Karpas-422 (cell line): ENCODE measurements at regions not wholly inside any gene's neighbourhood (a gene's known extent, or its start where the extent isn't known, plus 50 kb on each side); places are given as distances from the start of the nearest gene placed in this dataset.
"Not testable (repeated sequence)": the region's sequence is repeated elsewhere in the genome, so short reads cannot be mapped to it uniquely, and the experiment has no call there.

ENCODE experiments used
- DNase-seq: peaks from one replicate; pipeline ENCODE4 v3.0.0-alpha.2; 2015
- H2AFZ ChIP-seq: fragments of 200-600 bp; sonication (generic); 2 replicates; pipeline ENCODE4 v1.6.1; 2014; ENCODE audit warnings: antibody characterized with exemption, low read length, mixed read lengths
- H3K27ac ChIP-seq: fragments of 200-600 bp; sonication (generic); 2 replicates; pipeline ENCODE4 v1.5.1; 2014; ENCODE audit warnings: mild to moderate bottlenecking, low read length, moderate library complexity
- H3K27me3 ChIP-seq: fragments of 200-600 bp; sonication (generic); 2 replicates; pipeline ENCODE4 v1.6.1; 2014; ENCODE audit warnings: low read length, mixed read lengths
- H3K36me3 ChIP-seq: fragments of 200-600 bp; sonication (generic); 2 replicates; pipeline ENCODE4 v1.6.1; 2014; ENCODE audit warnings: low read length, mixed read lengths; ENCODE audit not compliant: insufficient read depth
- H3K4me1 ChIP-seq: fragments of 200-600 bp; sonication (generic); 2 replicates; pipeline ENCODE4 v1.6.1; 2014; ENCODE audit warnings: mild to moderate bottlenecking, low read length, mixed read lengths
- H3K4me2 ChIP-seq: fragments of 200-600 bp; sonication (generic); 2 replicates; pipeline ENCODE4 v1.6.1; 2014; ENCODE audit warnings: low read length, low read depth, mild to moderate bottlenecking; ENCODE audit not compliant: poor library complexity, severe bottlenecking
- H3K4me3 ChIP-seq: fragments of 200-600 bp; sonication (generic); 2 replicates; pipeline ENCODE4 v1.5.1; 2014; ENCODE audit warnings: mild to moderate bottlenecking, antibody characterized with exemption, low read length, mixed read lengths
- H3K79me2 ChIP-seq: fragments of 200-600 bp; sonication (generic); 2 replicates; pipeline ENCODE4 v1.6.1; 2014; ENCODE audit warnings: mild to moderate bottlenecking, low read length, mixed read lengths
- H3K9ac ChIP-seq: fragments of 200-600 bp; sonication (generic); 2 replicates; pipeline ENCODE4 v1.6.0; 2014; ENCODE audit warnings: low read length
- H3K9me2 ChIP-seq: fragments of 200-600 bp; sonication (generic), shearing (Covaris generic); replicated peaks from 2 replicates; pipeline ENCODE4 v1.6.0; 2014; ENCODE audit warnings: mild to moderate bottlenecking, low read length, moderate library complexity; ENCODE audit not compliant: insufficient read depth
- H3K9me3 ChIP-seq: fragments of 300-700, 200-600 bp; sonication (generic); 2 replicates; pipeline ENCODE4 v1.6.1; 2014; ENCODE audit warnings: low read length, mixed read lengths
- H4K20me1 ChIP-seq: fragments of 200-600 bp; sonication (generic); 2 replicates; pipeline ENCODE4 v1.6.1; 2014; ENCODE audit warnings: mild to moderate bottlenecking, antibody characterized with exemption, low read length, low read depth; ENCODE audit not compliant: insufficient read depth

- DNase-seq: no peak
- no peak overlapping the region for H3K27ac ChIP-seq
- no peaks in the 10 kb centered on the region for H3K79me2 ChIP-seq
Measured at GRCh38 chr9:27801545-27801944, 228.3 kb upstream of the C9orf72 start.

GRCh38 chr9:27802418-27802817, 229.1 kb upstream of the C9orf72 start:
- H3K4me3 ChIP-seq: no peak overlapping the region
- H3K27me3 ChIP-seq: no peaks in the 10 kb centered on the region
- DNase-seq: no peak
- no peaks in the 10 kb centered on the region for H3K9me3 ChIP-seq
- no peak overlapping the region for H3K27ac ChIP-seq
- H3K36me3 ChIP-seq: no peaks in the 10 kb centered on the region
- no peaks in the 10 kb centered on the region for H3K9me2 ChIP-seq
- H3K4me2 ChIP-seq: no peak overlapping the region
- H3K9ac ChIP-seq: no peak overlapping the region
- H3K79me2 ChIP-seq: no peaks in the 10 kb centered on the region
- no peak overlapping the region for H2AFZ ChIP-seq
- H3K4me1 ChIP-seq: no peaks in the 10 kb centered on the region
- H4K20me1 ChIP-seq: no peaks in the 10 kb centered on the region

More at GRCh38 chr9:27801545-27801944, 228.3 kb upstream of the C9orf72 start:
- H3K27me3 ChIP-seq: no peaks in the 10 kb centered on the region
- no peaks in the 10 kb centered on the region for H4K20me1 ChIP-seq
- no peaks in the 10 kb centered on the region for H3K9me3 ChIP-seq
- no peak overlapping the region for H3K4me2 ChIP-seq
- no peaks in the 10 kb centered on the region for H3K36me3 ChIP-seq
- no peak overlapping the region for H3K9ac ChIP-seq
- no peaks in the 10 kb centered on the region for H3K9me2 ChIP-seq
- no peak overlapping the region for H3K4me3 ChIP-seq
- no peaks in the 10 kb centered on the region for H3K4me1 ChIP-seq
- H2AFZ ChIP-seq: no peak overlapping the region

- no peak overlapping the region for H3K27ac ChIP-seq
- H3K4me3 ChIP-seq: no peak overlapping the region
- H2AFZ ChIP-seq: no peak overlapping the region
- no peaks in the 10 kb centered on the region for H3K9me3 ChIP-seq
- H3K4me1 ChIP-seq: no peaks in the 10 kb centered on the region
- no peaks in the 10 kb centered on the region for H3K79me2 ChIP-seq
- no peaks in the 10 kb centered on the region for H4K20me1 ChIP-seq
- H3K4me2 ChIP-seq: no peak overlapping the region
- DNase-seq: no peak
- H3K36me3 ChIP-seq: no peaks in the 10 kb centered on the region
- H3K27me3 ChIP-seq: no peaks in the 10 kb centered on the region
- H3K9me2 ChIP-seq: no peaks in the 10 kb centered on the region; the same call in 1 of the 2 replicates
- H3K9ac ChIP-seq: no peak overlapping the region
Measured at GRCh38 chr9:27808864-27809263, 235.6 kb upstream of the C9orf72 start.

GRCh38 chr9:27817747-27818146, 244.5 kb upstream of the C9orf72 start:
- Histone ChIP-seq H3K4me2 (no peak overlapping the region), H3K79me2 (no peaks in the 10 kb centered on the region), H3K4me1 (no peaks in the 10 kb centered on the region), H4K20me1 (no peaks in the 10 kb centered on the region), H3K27ac (no peak overlapping the region), H3K9ac (no peak overlapping the region), H2AFZ (no peak overlapping the region), H3K27me3 (no peaks in the 10 kb centered on the region), H3K9me3 (no peaks in the 10 kb centered on the region), H3K36me3 (no peaks in the 10 kb centered on the region), H3K9me2 (no peaks in the 10 kb centered on the region), H3K4me3 (no peak overlapping the region)
- DNase-seq: no peak

GRCh38 chr9:27818348-27818747, 245.1 kb upstream of the C9orf72 start:
- Histone ChIP-seq H4K20me1 (no peaks in the 10 kb centered on the region), H3K9ac (no peak overlapping the region), H3K27me3 (no peaks in the 10 kb centered on the region), H3K9me2 (no peaks in the 10 kb centered on the region), H3K4me3 (no peak overlapping the region), H3K9me3 (no peaks in the 10 kb centered on the region), H3K36me3 (no peaks in the 10 kb centered on the region), H3K4me2 (no peak overlapping the region), H3K27ac (no peak overlapping the region), H3K79me2 (no peaks in the 10 kb centered on the region), H3K4me1 (no peaks in the 10 kb centered on the region), H2AFZ (no peak overlapping the region)
- no peak for DNase-seq

GRCh38 chr9:27828908-27829307, 255.6 kb upstream of the C9orf72 start:
- H3K27ac ChIP-seq: no peak overlapping the region
- H3K4me2 ChIP-seq: no peak overlapping the region
- no peaks in the 10 kb centered on the region for H3K4me1 ChIP-seq
- no peak for DNase-seq
- H2AFZ ChIP-seq: no peak overlapping the region
- H3K9me2 ChIP-seq: no peaks in the 10 kb centered on the region
- no peak overlapping the region for H3K9ac ChIP-seq
- no peaks in the 10 kb centered on the region for H3K36me3 ChIP-seq
- no peaks in the 10 kb centered on the region for H3K27me3 ChIP-seq
- H3K9me3 ChIP-seq: no peaks in the 10 kb centered on the region
- H4K20me1 ChIP-seq: no peaks in the 10 kb centered on the region
- H3K4me3 ChIP-seq: no peak overlapping the region
- H3K79me2 ChIP-seq: no peaks in the 10 kb centered on the region

- DNase-seq: no peak
- no peak overlapping the region for H3K4me3 ChIP-seq
- no peaks in the 10 kb centered on the region for H3K36me3 ChIP-seq
- no peaks in the 10 kb centered on the region for H3K4me1 ChIP-seq
- H2AFZ ChIP-seq: no peak overlapping the region
- H3K27ac ChIP-seq: no peak overlapping the region
- H3K27me3 ChIP-seq: no peaks in the 10 kb centered on the region
- no peaks in the 10 kb centered on the region for H3K9me3 ChIP-seq
- no peaks in the 10 kb centered on the region for H4K20me1 ChIP-seq
- no peak overlapping the region for H3K9ac ChIP-seq
- H3K9me2 ChIP-seq: no peaks in the 10 kb centered on the region
- no peak overlapping the region for H3K4me2 ChIP-seq
- H3K79me2 ChIP-seq: no peaks in the 10 kb centered on the region
Measured at GRCh38 chr9:27829621-27830020, 256.3 kb upstream of the C9orf72 start.

GRCh38 chr9:27832108-27832507, 258.8 kb upstream of the C9orf72 start:
- H3K4me1 ChIP-seq, H3K9me2 ChIP-seq, H2AFZ ChIP-seq, H3K9ac ChIP-seq, H3K4me2 ChIP-seq, H3K27me3 ChIP-seq, H3K9me3 ChIP-seq, H4K20me1 ChIP-seq, H3K27ac ChIP-seq, DNase-seq, H3K79me2 ChIP-seq, H3K4me3 ChIP-seq, H3K36me3 ChIP-seq: not testable (repeated sequence)

GRCh38 chr9:27835286-27835685, 262.0 kb upstream of the C9orf72 start:
- H3K27me3 ChIP-seq: no peaks in the 10 kb centered on the region
- H3K36me3 ChIP-seq: no peaks in the 10 kb centered on the region
- no peaks in the 10 kb centered on the region for H3K4me1 ChIP-seq
- H3K79me2 ChIP-seq: no peaks in the 10 kb centered on the region
- H3K4me2 ChIP-seq: no peak overlapping the region
- no peaks in the 10 kb centered on the region for H3K9me3 ChIP-seq
- H3K4me3 ChIP-seq: no peak overlapping the region
- no peak for DNase-seq
- H2AFZ ChIP-seq: no peak overlapping the region
- no peak overlapping the region for H3K27ac ChIP-seq
- H3K9me2 ChIP-seq: no peaks in the 10 kb centered on the region
- H3K9ac ChIP-seq: no peak overlapping the region
- H4K20me1 ChIP-seq: no peaks in the 10 kb centered on the region
